ENCODE measurements at regions not wholly inside any gene's neighbourhood (a gene's known extent, or its start where the extent isn't known, plus 50 kb on each side); places are given as distances from the start of the nearest gene placed in this dataset.
A peak's percentile ranks its signal among the peaks of the same experiment; 100 is the strongest.

DNA sequence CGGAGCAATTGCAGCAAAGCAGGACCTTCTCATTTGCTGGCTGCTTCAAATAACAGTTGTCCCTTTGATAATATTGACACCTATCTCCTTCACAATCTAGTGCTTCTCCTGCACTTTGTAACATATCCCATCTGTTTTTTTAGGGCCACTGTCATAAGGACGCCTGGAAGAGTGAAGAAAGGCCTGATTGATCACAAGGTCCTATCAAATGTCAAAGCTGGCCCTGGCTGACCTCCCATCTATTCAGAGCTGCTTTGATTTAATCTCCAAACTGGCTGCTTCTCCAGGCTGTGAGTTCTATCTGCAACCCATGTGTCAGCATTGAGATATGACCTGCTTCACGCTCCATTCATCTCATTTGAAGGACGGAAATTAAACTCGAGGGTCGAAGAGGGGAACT is 601.2 kb upstream of the KCNMB2 start:
- TF ChIP-seq, protein P1, sequence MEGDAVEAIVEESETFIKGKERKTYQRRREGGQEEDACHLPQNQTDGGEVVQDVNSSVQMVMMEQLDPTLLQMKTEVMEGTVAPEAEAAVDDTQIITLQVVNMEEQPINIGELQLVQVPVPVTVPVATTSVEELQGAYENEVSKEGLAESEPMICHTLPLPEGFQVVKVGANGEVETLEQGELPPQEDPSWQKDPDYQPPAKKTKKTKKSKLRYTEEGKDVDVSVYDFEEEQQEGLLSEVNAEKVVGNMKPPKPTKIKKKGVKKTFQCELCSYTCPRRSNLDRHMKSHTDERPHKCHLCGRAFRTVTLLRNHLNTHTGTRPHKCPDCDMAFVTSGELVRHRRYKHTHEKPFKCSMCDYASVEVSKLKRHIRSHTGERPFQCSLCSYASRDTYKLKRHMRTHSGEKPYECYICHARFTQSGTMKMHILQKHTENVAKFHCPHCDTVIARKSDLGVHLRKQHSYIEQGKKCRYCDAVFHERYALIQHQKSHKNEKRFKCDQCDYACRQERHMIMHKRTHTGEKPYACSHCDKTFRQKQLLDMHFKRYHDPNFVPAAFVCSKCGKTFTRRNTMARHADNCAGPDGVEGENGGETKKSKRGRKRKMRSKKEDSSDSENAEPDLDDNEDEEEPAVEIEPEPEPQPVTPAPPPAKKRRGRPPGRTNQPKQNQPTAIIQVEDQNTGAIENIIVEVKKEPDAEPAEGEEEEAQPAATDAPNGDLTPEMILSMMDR (IDR thresholded peaks at IDR 0.05; ENCODE audit: low read depth, low read length, missing control alignments): no peak
- H3K4me3 ChIP-seq (replicated peaks; ENCODE audit: low read depth, low read length): no peak overlapping the region
- DNase-seq (ENCODE audit: extremely low read depth, low read depth): no peak

DNA sequence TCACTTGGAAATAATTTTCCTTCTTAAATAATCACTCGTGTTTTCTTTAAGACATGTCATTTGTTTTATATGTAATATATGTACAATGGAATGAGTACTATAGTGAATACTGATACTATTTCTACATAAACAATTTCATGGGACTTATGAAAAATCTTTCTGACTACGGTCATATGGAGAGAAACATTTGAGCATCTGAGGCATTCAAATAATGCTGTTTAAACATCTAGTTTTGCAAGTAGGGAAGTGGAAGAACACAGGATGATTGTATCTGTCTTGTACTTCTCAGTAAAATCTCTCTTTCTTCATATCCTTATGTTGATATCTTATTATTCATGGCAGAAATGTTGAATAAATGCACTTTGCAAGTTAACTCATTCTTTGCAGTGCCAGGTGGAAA is 599.5 kb upstream of the KCNMB2 start:
- no peak overlapping the region for H3K4me3 ChIP-seq (replicated peaks; ENCODE audit: low read depth, low read length)
- TF ChIP-seq, protein P1 (IDR thresholded peaks at IDR 0.05; ENCODE audit: low read depth, low read length, missing control alignments): no peak
- no peak for DNase-seq (ENCODE audit: extremely low read depth, low read depth)

- TF ChIP-seq, protein P1 (IDR thresholded peaks at IDR 0.05; ENCODE audit: low read depth, low read length, missing control alignments): no peak
- H3K4me3 ChIP-seq (replicated peaks; ENCODE audit: low read depth, low read length): no peak overlapping the region
- no peak for DNase-seq (ENCODE audit: extremely low read depth, low read depth)
Observed at GRCh38 chr3:177942911-177943310, 593.3 kb upstream of the KCNMB2 start.

GRCh38 chr3:177944228-177944661 is 592.0 kb upstream of the KCNMB2 start:
- TF ChIP-seq, protein P1 (IDR thresholded peaks at IDR 0.05; ENCODE audit: low read depth, low read length, missing control alignments): no peak
- DNase-seq (ENCODE audit: extremely low read depth, low read depth): peak; percentile 35
- no peak overlapping the region for H3K4me3 ChIP-seq (replicated peaks; ENCODE audit: low read depth, low read length)

GRCh38 chr3:177946048-177946447 is 590.2 kb upstream of the KCNMB2 start:
- TF ChIP-seq, protein P1 (IDR thresholded peaks at IDR 0.05; ENCODE audit: low read depth, low read length, missing control alignments): no peak
- no peak overlapping the region for H3K4me3 ChIP-seq (replicated peaks; ENCODE audit: low read depth, low read length)

GRCh38 chr3:177946497-177946896 is 589.7 kb upstream of the KCNMB2 start:
- TF ChIP-seq, protein P1 (IDR thresholded peaks at IDR 0.05; ENCODE audit: low read depth, low read length, missing control alignments): no peak
- no peak for DNase-seq (ENCODE audit: extremely low read depth, low read depth)
- no peak overlapping the region for H3K4me3 ChIP-seq (replicated peaks; ENCODE audit: low read depth, low read length)

More at GRCh38 chr3:177946048-177946447, 590.2 kb upstream of the KCNMB2 start:
- DNase-seq (ENCODE audit: extremely low read depth, low read depth): no peak

- DNase-seq (ENCODE audit: extremely low read depth, low read depth): no peak
- no peak overlapping the region for H3K4me3 ChIP-seq (replicated peaks; ENCODE audit: low read depth, low read length)
- TF ChIP-seq, protein P1 (IDR thresholded peaks at IDR 0.05; ENCODE audit: low read depth, low read length, missing control alignments): no peak
Observed at GRCh38 chr3:177946936-177947335, 589.3 kb upstream of the KCNMB2 start.

All from HFF-Myc (cell line).